ENCODE measurements at regions not wholly inside any gene's neighbourhood (a gene's known extent, or its start where the extent isn't known, plus 50 kb on each side); places are given as distances from the start of the nearest gene placed in this dataset.

- no peak for TF ChIP-seq CTCF (IDR thresholded peaks at IDR 0.05; ENCODE audit: low read length)
- no peak for TF ChIP-seq EZH2 (IDR thresholded peaks at IDR 0.05; ENCODE audit: borderline replicate concordance, low read length)
Observed at GRCh38 chr6:131336596-131336995, 201.3 kb downstream of the AKAP7 start.

Data from OCI-LY1 (cell line).